Activated gamma-delta T cell treated with anti-CD3 and anti-CD28 coated beads, Interleukin-2, amount 50 U/mL, for 16 hours (primary cell): ENCODE measurements at regions not wholly inside any gene's neighbourhood (a gene's known extent, or its start where the extent isn't known, plus 50 kb on each side); places are given as distances from the start of the nearest gene placed in this dataset.

Experiments used
- DNase-seq: peaks from one replicate; pipeline ENCODE4 v3.0.0-alpha.2; 2020; ENCODE audit warnings: low read depth

GRCh38 chr5:166317425-166317824 is 1974.0 kb upstream of the WWC1 start:
- no peak for DNase-seq

GRCh38 chr5:166320920-166321480 is 1970.4 kb upstream of the WWC1 start:
- no peak for DNase-seq

- DNase-seq = no peak
These were observed 1967.1 kb upstream of the WWC1 start for GRCh38 chr5:166324372-166324771.

GRCh38 chr5:166329149-166329800 is 1962.2 kb upstream of the WWC1 start:
- DNase-seq = no peak

GRCh38 chr5:166330036-166330435 is 1961.4 kb upstream of the WWC1 start:
- DNase-seq = no peak

- no peak for DNase-seq
These were observed 1959.9 kb upstream of the WWC1 start for GRCh38 chr5:166331521-166331920.

GRCh38 chr5:166338801-166339200 is 1952.6 kb upstream of the WWC1 start:
- no peak for DNase-seq

- DNase-seq = no peak
These were observed 1951.4 kb upstream of the WWC1 start for GRCh38 chr5:166340039-166340438.

GRCh38 chr5:166341740-166342337 is 1949.6 kb upstream of the WWC1 start:
- no peak for DNase-seq

- DNase-seq = no peak
These were observed 1949.0 kb upstream of the WWC1 start for GRCh38 chr5:166342402-166342801.

GRCh38 chr5:166346726-166347374 is 1944.6 kb upstream of the WWC1 start:
- DNase-seq = no peak

GRCh38 chr5:166349046-166349445 is 1942.4 kb upstream of the WWC1 start:
- DNase-seq = no peak

GRCh38 chr5:166353580-166353979 is 1937.9 kb upstream of the WWC1 start:
- DNase-seq = no peak

GRCh38 chr5:166354332-166354731 is 1937.1 kb upstream of the WWC1 start:
- no peak for DNase-seq

- no peak for DNase-seq
These were observed 1935.3 kb upstream of the WWC1 start for GRCh38 chr5:166356096-166356495.

GRCh38 chr5:166358127-166358830 is 1933.2 kb upstream of the WWC1 start:
- DNase-seq = no peak

- no peak for DNase-seq
These were observed 1928.2 kb upstream of the WWC1 start for GRCh38 chr5:166363087-166363760.

- DNase-seq = no peak
These were observed 1926.3 kb upstream of the WWC1 start for GRCh38 chr5:166365164-166365563.

GRCh38 chr5:166367391-166367790 is 1924.1 kb upstream of the WWC1 start:
- DNase-seq = no peak

- DNase-seq = no peak
These were observed 1922.1 kb upstream of the WWC1 start for GRCh38 chr5:166369346-166369745.

GRCh38 chr5:166369807-166370206 is 1921.6 kb upstream of the WWC1 start:
- DNase-seq = no peak
